Karpas-422 (cell line): ENCODE measurements at regions not wholly inside any gene's neighbourhood (a gene's known extent, or its start where the extent isn't known, plus 50 kb on each side); places are given as distances from the start of the nearest gene placed in this dataset.
A peak's percentile ranks its signal among the peaks of the same experiment; 100 is the strongest.

Experiments
- DNase-seq: peaks from one replicate; pipeline ENCODE4 v3.0.0-alpha.2; 2015
- H2AFZ ChIP-seq: fragments of 200-600 bp; sonication (generic); 2 replicates; pipeline ENCODE4 v1.6.1; 2014; ENCODE audit warnings: antibody characterized with exemption, low read length, mixed read lengths
- H3K27ac ChIP-seq: fragments of 200-600 bp; sonication (generic); 2 replicates; pipeline ENCODE4 v1.5.1; 2014; ENCODE audit warnings: mild to moderate bottlenecking, low read length, moderate library complexity
- H3K27me3 ChIP-seq: fragments of 200-600 bp; sonication (generic); 2 replicates; pipeline ENCODE4 v1.6.1; 2014; ENCODE audit warnings: low read length, mixed read lengths
- H3K36me3 ChIP-seq: fragments of 200-600 bp; sonication (generic); 2 replicates; pipeline ENCODE4 v1.6.1; 2014; ENCODE audit warnings: low read length, mixed read lengths; ENCODE audit not compliant: insufficient read depth
- H3K4me1 ChIP-seq: fragments of 200-600 bp; sonication (generic); 2 replicates; pipeline ENCODE4 v1.6.1; 2014; ENCODE audit warnings: mild to moderate bottlenecking, low read length, mixed read lengths
- H3K4me2 ChIP-seq: fragments of 200-600 bp; sonication (generic); 2 replicates; pipeline ENCODE4 v1.6.1; 2014; ENCODE audit warnings: low read length, low read depth, mild to moderate bottlenecking; ENCODE audit not compliant: poor library complexity, severe bottlenecking
- H3K4me3 ChIP-seq: fragments of 200-600 bp; sonication (generic); 2 replicates; pipeline ENCODE4 v1.5.1; 2014; ENCODE audit warnings: mild to moderate bottlenecking, antibody characterized with exemption, low read length, mixed read lengths
- H3K79me2 ChIP-seq: fragments of 200-600 bp; sonication (generic); 2 replicates; pipeline ENCODE4 v1.6.1; 2014; ENCODE audit warnings: mild to moderate bottlenecking, low read length, mixed read lengths
- H3K9ac ChIP-seq: fragments of 200-600 bp; sonication (generic); 2 replicates; pipeline ENCODE4 v1.6.0; 2014; ENCODE audit warnings: low read length
- H3K9me2 ChIP-seq: fragments of 200-600 bp; sonication (generic), shearing (Covaris generic); replicated peaks from 2 replicates; pipeline ENCODE4 v1.6.0; 2014; ENCODE audit warnings: mild to moderate bottlenecking, low read length, moderate library complexity; ENCODE audit not compliant: insufficient read depth
- H3K9me3 ChIP-seq: fragments of 300-700, 200-600 bp; sonication (generic); 2 replicates; pipeline ENCODE4 v1.6.1; 2014; ENCODE audit warnings: low read length, mixed read lengths
- H4K20me1 ChIP-seq: fragments of 200-600 bp; sonication (generic); 2 replicates; pipeline ENCODE4 v1.6.1; 2014; ENCODE audit warnings: mild to moderate bottlenecking, antibody characterized with exemption, low read length, low read depth; ENCODE audit not compliant: insufficient read depth

GRCh38 chr4:148686449-148686848 lies 244.2 kb upstream of the NR3C2 start:
- Histone ChIP-seq H3K4me2 (no peak overlapping the region), H3K79me2 (no peaks in the 10 kb centered on the region), H3K4me3 (no peak overlapping the region), H3K27me3 (no peaks in the 10 kb centered on the region), H3K4me1 (no peaks in the 10 kb centered on the region), H3K9me3 (no peaks in the 10 kb centered on the region), H3K9me2 (no peaks in the 10 kb centered on the region; the same call in 1 of the 2 replicates), H3K27ac (no peak overlapping the region), H4K20me1 (no peaks in the 10 kb centered on the region), H2AFZ (no peak overlapping the region), H3K36me3 (no peaks in the 10 kb centered on the region), H3K9ac (no peak overlapping the region)
- peak; percentile 2 for DNase-seq

GRCh38 chr4:148684638-148685037 lies 242.4 kb upstream of the NR3C2 start:
- no peak overlapping the region for H3K4me2 ChIP-seq
- no peak overlapping the region for H2AFZ ChIP-seq
- no peak overlapping the region for H3K9ac ChIP-seq
- H3K79me2 ChIP-seq, result no peaks in the 10 kb centered on the region
- H4K20me1 ChIP-seq, result no peaks in the 10 kb centered on the region
- no peaks in the 10 kb centered on the region for H3K9me2 ChIP-seq
- H3K27ac ChIP-seq, result no peak overlapping the region
- H3K27me3 ChIP-seq, result no peaks in the 10 kb centered on the region
- no peak for DNase-seq
- H3K4me3 ChIP-seq, result no peak overlapping the region
- no peaks in the 10 kb centered on the region for H3K4me1 ChIP-seq
- no peaks in the 10 kb centered on the region for H3K36me3 ChIP-seq
- H3K9me3 ChIP-seq, result no peaks in the 10 kb centered on the region

- Histone ChIP-seq H3K36me3 (no peaks in the 10 kb centered on the region), H3K4me2 (no peak overlapping the region), H3K79me2 (no peaks in the 10 kb centered on the region), H4K20me1 (no peaks in the 10 kb centered on the region), H3K9me2 (no peaks in the 10 kb centered on the region), H3K9me3 (no peaks in the 10 kb centered on the region), H3K4me3 (no peak overlapping the region), H2AFZ (no peak overlapping the region), H3K9ac (no peak overlapping the region), H3K27ac (no peak overlapping the region), H3K27me3 (no peaks in the 10 kb centered on the region; the same call in 1 of the 2 replicates), H3K4me1 (no peaks in the 10 kb centered on the region)
- DNase-seq, result no peak
Measured at GRCh38 chr4:148680884-148681283, 238.7 kb upstream of the NR3C2 start.

GRCh38 chr4:148676344-148676743 lies 234.1 kb upstream of the NR3C2 start:
- H4K20me1 ChIP-seq, result no peaks in the 10 kb centered on the region
- no peaks in the 10 kb centered on the region for H3K9me3 ChIP-seq
- no peaks in the 10 kb centered on the region for H3K4me1 ChIP-seq
- H2AFZ ChIP-seq, result no peak overlapping the region
- H3K27ac ChIP-seq, result no peak overlapping the region
- no peak overlapping the region for H3K4me2 ChIP-seq
- no peaks in the 10 kb centered on the region for H3K36me3 ChIP-seq
- DNase-seq, result no peak
- H3K27me3 ChIP-seq, result no peaks in the 10 kb centered on the region; the same call in 1 of the 2 replicates
- no peaks in the 10 kb centered on the region for H3K9me2 ChIP-seq
- no peak overlapping the region for H3K4me3 ChIP-seq
- H3K9ac ChIP-seq, result no peak overlapping the region
- no peaks in the 10 kb centered on the region for H3K79me2 ChIP-seq

GRCh38 chr4:148674876-148675275 lies 232.7 kb upstream of the NR3C2 start:
- Histone ChIP-seq H3K79me2 (no peaks in the 10 kb centered on the region), H3K4me1 (no peaks in the 10 kb centered on the region), H3K27me3 (no peaks in the 10 kb centered on the region; the same call in 1 of the 2 replicates), H3K4me3 (no peak overlapping the region), H3K9ac (no peak overlapping the region), H3K27ac (no peak overlapping the region), H3K36me3 (no peaks in the 10 kb centered on the region), H3K4me2 (no peak overlapping the region), H2AFZ (no peak overlapping the region), H3K9me2 (no peaks in the 10 kb centered on the region), H4K20me1 (no peaks in the 10 kb centered on the region), H3K9me3 (no peaks in the 10 kb centered on the region)
- no peak for DNase-seq

- Histone ChIP-seq H3K36me3 (no peaks in the 10 kb centered on the region), H3K27ac (no peak overlapping the region), H3K9me3 (peaks cover 5% of the 10 kb centered on the region; the same call in 1 of the 2 replicates), H3K4me1 (no peaks in the 10 kb centered on the region), H4K20me1 (no peaks in the 10 kb centered on the region), H2AFZ (no peak overlapping the region), H3K4me2 (no peak overlapping the region), H3K79me2 (no peaks in the 10 kb centered on the region), H3K4me3 (no peak overlapping the region), H3K27me3 (no peaks in the 10 kb centered on the region), H3K9ac (no peak overlapping the region), H3K9me2 (peaks cover 5% of the 10 kb centered on the region; the same call in 1 of the 2 replicates)
- no peak for DNase-seq
Measured at GRCh38 chr4:148664636-148665035, 222.4 kb upstream of the NR3C2 start.

GRCh38 chr4:148654131-148654530 lies 211.9 kb upstream of the NR3C2 start:
- peak; percentile 26 for DNase-seq
- 0 out of 2 replicates have a peak, but pooled peaks cover 7% of the 10 kb centered on the region for H3K9me2 ChIP-seq
- H4K20me1 ChIP-seq, result no peaks in the 10 kb centered on the region
- no peaks in the 10 kb centered on the region for H3K36me3 ChIP-seq
- no peak overlapping the region for H2AFZ ChIP-seq
- no peaks in the 10 kb centered on the region for H3K79me2 ChIP-seq
- H3K9me3 ChIP-seq, result no peaks in the 10 kb centered on the region
- no peaks in the 10 kb centered on the region for H3K27me3 ChIP-seq
- no peak overlapping the region for H3K4me3 ChIP-seq
- no peak overlapping the region for H3K4me2 ChIP-seq
- no peaks in the 10 kb centered on the region for H3K4me1 ChIP-seq
- no peak overlapping the region for H3K9ac ChIP-seq
- no peak overlapping the region for H3K27ac ChIP-seq

GRCh38 chr4:148653681-148654080 lies 211.5 kb upstream of the NR3C2 start:
- Histone ChIP-seq H3K9me2 (0 out of 2 replicates have a peak, but pooled peaks cover 7% of the 10 kb centered on the region), H3K4me3 (no peak overlapping the region), H3K79me2 (no peaks in the 10 kb centered on the region), H3K27ac (no peak overlapping the region), H3K27me3 (no peaks in the 10 kb centered on the region), H3K9me3 (no peaks in the 10 kb centered on the region), H3K4me2 (no peak overlapping the region), H2AFZ (no peak overlapping the region), H3K4me1 (no peaks in the 10 kb centered on the region), H3K9ac (no peak overlapping the region), H3K36me3 (no peaks in the 10 kb centered on the region), H4K20me1 (no peaks in the 10 kb centered on the region)
- DNase-seq, result peak; percentile 35

GRCh38 chr4:148651991-148652390 lies 209.8 kb upstream of the NR3C2 start:
- Histone ChIP-seq H2AFZ (no peak overlapping the region), H3K27ac (no peak overlapping the region), H4K20me1 (no peaks in the 10 kb centered on the region), H3K4me1 (no peaks in the 10 kb centered on the region), H3K79me2 (no peaks in the 10 kb centered on the region), H3K27me3 (no peaks in the 10 kb centered on the region), H3K9ac (no peak overlapping the region), H3K4me2 (no peak overlapping the region), H3K9me3 (no peaks in the 10 kb centered on the region), H3K4me3 (no peak overlapping the region), H3K36me3 (no peaks in the 10 kb centered on the region), H3K9me2 (0 out of 2 replicates have a peak, but pooled peaks cover 7% of the 10 kb centered on the region)
- peak; percentile 14 for DNase-seq
